ENCODE measurements at regions not wholly inside any gene's neighbourhood (a gene's known extent, or its start where the extent isn't known, plus 50 kb on each side); places are given as distances from the start of the nearest gene placed in this dataset.

- no peak for TF ChIP-seq CTCF (IDR thresholded peaks at IDR 0.05; ENCODE audit: low read length)
- no peaks in the 10 kb centered on the region for H3K36me3 ChIP-seq (ENCODE audit: insufficient read depth, low read length)
- H3K79me2 ChIP-seq (ENCODE audit: insufficient read depth, low read length), result no peaks in the 10 kb centered on the region
- no peaks in the 10 kb centered on the region for H4K20me1 ChIP-seq (ENCODE audit: insufficient read depth, low read length)
- no peaks in the 10 kb centered on the region for H3K27me3 ChIP-seq (ENCODE audit: insufficient read depth, low read length)
- no peak overlapping the region for H3K9ac ChIP-seq (ENCODE audit: low read length)
- H3F3A ChIP-seq (ENCODE audit: insufficient read depth, low read length), result no peaks in the 10 kb centered on the region
- no peaks in the 10 kb centered on the region for H3K9me3 ChIP-seq (ENCODE audit: low read length)
- H3K9me2 ChIP-seq (ENCODE audit: low read depth, low read length), result no peaks in the 10 kb centered on the region
- H3K27ac ChIP-seq (ENCODE audit: low read depth, low read length, poor library complexity, severe bottlenecking), result no peak overlapping the region
- no peak overlapping the region for H3K4me2 ChIP-seq (ENCODE audit: low read length)
- no peaks in the 10 kb centered on the region for H3K4me1 ChIP-seq (ENCODE audit: insufficient read depth, low read length, severe bottlenecking)
- H3K4me3 ChIP-seq (ENCODE audit: low read depth, low read length, poor library complexity, severe bottlenecking), result no peak overlapping the region
- H2AFZ ChIP-seq (ENCODE audit: low read length), result no peak overlapping the region
Measured at GRCh38 chr21:41059871-41060270, 108.1 kb upstream of the BACE2 start.

DNA sequence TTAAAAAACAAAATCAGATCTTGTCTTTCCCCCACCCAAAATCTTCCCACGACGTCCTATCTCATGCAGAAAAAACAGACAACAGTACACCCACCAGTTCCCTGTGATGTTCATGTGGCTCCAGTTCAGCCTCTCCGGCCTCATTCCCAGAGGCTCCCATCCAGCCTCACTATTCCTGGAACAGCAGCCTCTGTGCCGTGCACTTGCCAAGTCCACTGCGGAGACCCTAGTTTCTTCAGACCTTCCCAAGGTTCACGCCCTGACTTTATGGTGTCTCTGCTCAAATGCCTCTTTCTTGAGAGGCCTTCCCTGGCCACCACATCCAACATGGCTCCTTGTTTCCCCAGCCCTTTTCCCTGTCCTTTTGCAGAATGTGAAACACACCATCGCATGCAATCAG is 106.3 kb upstream of the BACE2 start:
- no peak overlapping the region for H2AFZ ChIP-seq (ENCODE audit: low read length)
- H3K9ac ChIP-seq (ENCODE audit: low read length), result no peak overlapping the region
- no peaks in the 10 kb centered on the region for H3K36me3 ChIP-seq (ENCODE audit: insufficient read depth, low read length)
- no peaks in the 10 kb centered on the region for H3K4me1 ChIP-seq (ENCODE audit: insufficient read depth, low read length, severe bottlenecking)
- no peak for TF ChIP-seq EZH2 (IDR thresholded peaks at IDR 0.05; ENCODE audit: borderline replicate concordance, low read length)
- no peak for TF ChIP-seq CTCF (IDR thresholded peaks at IDR 0.05; ENCODE audit: low read length)
- H3K9me2 ChIP-seq (ENCODE audit: low read depth, low read length), result no peaks in the 10 kb centered on the region
- H3K27ac ChIP-seq (ENCODE audit: low read depth, low read length, poor library complexity, severe bottlenecking), result no peak overlapping the region
- H3K4me3 ChIP-seq (ENCODE audit: low read depth, low read length, poor library complexity, severe bottlenecking), result no peak overlapping the region
- H3K27me3 ChIP-seq (ENCODE audit: insufficient read depth, low read length), result no peaks in the 10 kb centered on the region
- no peaks in the 10 kb centered on the region for H3K9me3 ChIP-seq (ENCODE audit: low read length)
- H3F3A ChIP-seq (ENCODE audit: insufficient read depth, low read length), result no peaks in the 10 kb centered on the region
- H3K79me2 ChIP-seq (ENCODE audit: insufficient read depth, low read length), result no peaks in the 10 kb centered on the region
- no peak overlapping the region for H3K4me2 ChIP-seq (ENCODE audit: low read length)
- no peaks in the 10 kb centered on the region for H4K20me1 ChIP-seq (ENCODE audit: insufficient read depth, low read length)

DNA sequence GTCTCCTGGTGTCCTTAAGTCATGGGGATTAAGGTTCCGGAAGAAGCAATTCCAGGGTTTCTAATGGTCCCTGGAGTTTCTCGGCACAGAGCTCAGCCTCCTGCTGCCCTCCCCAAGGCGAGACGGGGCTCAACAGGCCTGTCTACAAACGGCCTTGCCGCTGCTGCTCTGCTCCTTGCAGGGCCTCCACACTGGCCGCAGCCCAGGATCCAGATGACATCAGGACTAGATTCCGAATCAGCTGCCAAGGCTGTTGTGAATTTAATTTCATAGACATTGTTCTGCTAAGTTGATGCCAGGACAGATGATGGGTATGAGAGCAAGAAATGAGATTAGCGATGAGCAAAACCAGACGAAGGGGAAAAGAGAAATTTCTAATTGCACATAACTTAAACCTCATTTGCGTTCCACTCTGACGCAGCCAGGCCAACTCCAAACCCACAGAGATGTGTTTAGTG is 103.6 kb upstream of the BACE2 start:
- TF ChIP-seq EZH2 (IDR thresholded peaks at IDR 0.05; ENCODE audit: borderline replicate concordance, low read length) (no peak), CTCF (IDR thresholded peaks at IDR 0.05; ENCODE audit: low read length) (no peak)
- H3K9me3 ChIP-seq (ENCODE audit: low read length), result no peaks in the 10 kb centered on the region

More for the DNA sequence above, 103.6 kb upstream of the BACE2 start:
- Histone ChIP-seq H3F3A (ENCODE audit: insufficient read depth, low read length) (no peaks in the 10 kb centered on the region), H3K4me2 (ENCODE audit: low read length) (no peak overlapping the region), H2AFZ (ENCODE audit: low read length) (no peak overlapping the region), H3K4me1 (ENCODE audit: insufficient read depth, low read length, severe bottlenecking) (no peaks in the 10 kb centered on the region), H3K4me3 (ENCODE audit: low read depth, low read length, poor library complexity, severe bottlenecking) (no peak overlapping the region), H3K27me3 (ENCODE audit: insufficient read depth, low read length) (no peaks in the 10 kb centered on the region), H3K79me2 (ENCODE audit: insufficient read depth, low read length) (no peaks in the 10 kb centered on the region), H3K36me3 (ENCODE audit: insufficient read depth, low read length) (no peaks in the 10 kb centered on the region), H3K27ac (ENCODE audit: low read depth, low read length, poor library complexity, severe bottlenecking) (no peak overlapping the region), H4K20me1 (ENCODE audit: insufficient read depth, low read length) (no peaks in the 10 kb centered on the region), H3K9me2 (ENCODE audit: low read depth, low read length) (no peaks in the 10 kb centered on the region), H3K9ac (ENCODE audit: low read length) (no peak overlapping the region)
